GM21619 (cell line): ENCODE measurements at regions not wholly inside any gene's neighbourhood (a gene's known extent, or its start where the extent isn't known, plus 50 kb on each side); places are given as distances from the start of the nearest gene placed in this dataset.

ENCODE experiments used
- ATAC-seq: cut with Tn5 transposase; IDR thresholded peaks from one replicate; pipeline ENCODE4 v1.9.1; 2021; ENCODE audit not compliant: unreplicated experiment

DNA sequence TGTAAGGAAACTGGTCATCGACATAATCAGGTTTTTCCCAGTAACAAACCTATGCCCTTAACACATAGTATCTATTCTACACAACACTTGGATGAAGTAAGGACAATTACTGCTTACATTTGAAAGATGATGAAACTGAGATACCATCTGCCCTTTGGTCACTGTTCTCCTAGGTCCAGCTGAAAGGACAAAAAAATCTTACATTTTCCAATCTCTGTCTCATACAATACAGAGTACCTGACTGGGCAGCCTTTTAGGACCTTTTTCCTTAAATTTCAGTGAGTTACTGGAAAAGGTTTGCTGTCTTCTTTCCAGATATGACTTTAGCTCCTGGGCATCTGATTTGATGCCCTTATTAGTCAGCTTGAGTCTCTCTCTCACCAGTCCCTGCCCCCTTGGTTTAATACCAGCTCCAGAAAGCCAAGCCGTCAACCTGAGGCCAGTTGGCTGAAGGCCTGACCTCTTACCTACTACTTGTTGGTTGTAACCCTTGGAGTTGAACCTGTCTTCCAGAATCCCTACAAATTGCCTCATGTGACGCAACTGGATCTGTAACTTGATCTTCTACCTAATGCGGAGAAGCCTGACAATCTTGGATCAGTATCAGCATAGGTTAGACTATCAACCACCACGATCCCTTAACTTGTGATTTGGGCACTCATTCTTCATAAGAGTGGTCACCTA lies 355.3 kb upstream of the ZNF385D start:
- no peak for ATAC-seq

DNA sequence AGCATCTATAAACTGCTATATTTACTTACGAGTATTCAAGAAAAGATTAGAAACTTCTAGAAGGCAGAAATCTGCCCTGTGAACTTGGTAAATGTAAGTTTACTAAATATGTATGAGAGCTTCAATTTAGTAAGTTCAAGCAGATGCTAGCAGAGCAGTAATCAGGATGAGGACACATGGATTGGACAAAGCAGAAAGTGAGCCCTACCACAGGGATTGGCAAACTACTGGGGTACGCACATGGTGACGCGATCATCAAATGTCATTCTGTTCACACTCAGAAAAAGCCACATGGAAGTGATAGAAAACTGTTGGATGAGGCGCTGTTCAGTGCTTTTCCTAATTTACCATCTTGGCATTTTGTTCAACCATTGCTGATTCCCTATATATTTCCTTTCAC lies 360.2 kb upstream of the ZNF385D start:
- no peak for ATAC-seq

DNA sequence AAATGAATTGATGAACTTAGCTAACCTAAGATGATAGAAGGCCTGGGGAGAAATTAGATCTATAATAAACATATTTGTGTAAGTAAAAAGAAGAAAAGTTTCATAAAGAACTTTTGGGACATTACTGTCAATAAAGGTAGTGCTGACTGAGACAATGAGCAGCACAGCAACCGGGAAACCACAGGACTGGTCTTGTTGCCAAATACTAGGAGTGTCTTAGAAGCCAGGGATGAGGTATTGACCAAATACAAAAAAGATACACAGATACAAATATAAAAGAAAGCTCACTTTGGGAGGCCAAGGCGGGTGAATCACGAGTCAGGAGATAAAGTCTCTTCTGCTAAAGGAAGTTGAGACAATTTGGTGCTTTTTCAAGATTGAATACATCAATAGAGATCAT lies 362.4 kb upstream of the ZNF385D start:
- no peak for ATAC-seq

DNA sequence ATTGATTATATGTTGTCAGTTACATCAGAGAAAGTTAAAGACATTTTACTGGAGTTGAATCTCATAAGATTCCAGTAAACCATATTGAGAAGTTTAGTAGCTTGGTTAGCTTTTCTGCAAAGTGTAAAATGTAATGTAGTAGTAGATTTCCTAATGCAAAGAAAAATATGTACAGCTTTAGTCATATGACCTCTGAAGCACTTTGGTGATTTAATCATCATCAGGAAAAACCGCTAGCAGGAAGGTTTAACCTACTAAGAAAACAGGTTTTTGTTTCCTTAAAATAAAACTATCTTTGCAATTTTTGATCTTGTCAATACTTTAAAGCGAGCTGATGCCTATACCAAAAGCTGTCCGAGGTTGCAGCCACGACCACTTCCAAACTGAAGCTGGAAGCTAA lies 364.6 kb upstream of the ZNF385D start:
- no peak for ATAC-seq

DNA sequence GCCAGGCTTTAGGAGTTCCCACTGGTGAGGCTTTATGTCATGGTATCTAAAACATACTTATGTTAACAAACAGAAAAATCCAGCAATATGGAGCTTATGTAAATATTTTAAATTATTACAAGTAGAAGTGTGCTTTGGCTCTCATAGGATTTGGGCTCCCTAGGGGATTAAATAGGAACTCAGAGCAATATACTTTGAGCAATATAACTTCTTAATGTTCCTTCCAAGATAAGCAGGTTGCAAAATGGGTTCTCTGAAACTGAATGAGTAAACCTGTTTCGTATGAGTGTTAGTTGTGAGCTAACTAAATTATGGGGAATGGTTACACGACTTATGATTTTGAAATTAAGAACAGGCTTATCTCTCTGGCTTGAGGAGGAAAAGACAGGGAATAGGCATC lies 366.1 kb upstream of the ZNF385D start:
- no peak for ATAC-seq

DNA sequence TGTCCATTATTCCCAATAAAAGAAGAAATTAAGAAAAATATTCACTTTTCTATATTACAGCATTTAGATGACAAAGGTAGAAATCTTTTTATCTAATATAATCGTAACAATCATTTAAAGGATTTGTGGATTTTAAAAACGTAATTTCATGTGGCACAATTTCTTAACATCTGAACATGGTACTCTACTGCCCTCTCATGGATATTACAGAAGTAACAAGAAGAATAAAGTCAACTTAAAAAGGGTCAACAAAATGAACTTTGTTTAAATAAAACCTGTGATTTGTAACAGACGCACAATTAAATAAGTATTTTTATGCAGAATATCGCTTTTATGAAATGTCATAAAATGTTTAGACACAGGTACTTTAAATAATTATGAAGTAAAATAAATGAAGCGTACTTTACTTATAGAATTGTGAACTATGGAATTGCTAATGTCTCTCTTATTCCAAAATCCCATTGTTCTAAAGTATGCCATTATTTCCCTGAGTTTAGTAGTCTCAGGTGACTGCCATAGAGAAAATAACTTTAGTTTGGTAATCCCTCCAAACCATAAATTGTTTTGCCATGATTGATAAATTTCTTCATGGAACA lies 366.8 kb upstream of the ZNF385D start:
- ATAC-seq = no peak

DNA sequence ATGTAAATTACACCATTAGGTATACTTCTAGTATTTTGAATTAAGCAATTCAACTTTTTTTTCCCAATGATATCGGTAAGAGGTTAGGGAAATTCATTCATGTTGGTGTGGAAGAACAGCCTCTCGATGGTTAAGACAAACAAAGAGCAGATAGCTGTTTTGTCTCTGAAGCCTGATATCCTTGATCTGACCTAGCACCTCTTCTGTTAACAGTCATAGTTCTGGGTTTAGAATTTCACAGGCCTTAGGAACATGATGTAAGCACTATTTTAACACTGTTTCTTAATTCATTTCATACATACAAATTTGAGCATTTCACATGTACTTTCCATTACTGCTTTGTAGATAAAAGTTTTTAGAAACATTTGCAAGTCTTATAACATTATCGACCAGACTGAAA lies 367.5 kb upstream of the ZNF385D start:
- no peak for ATAC-seq

DNA sequence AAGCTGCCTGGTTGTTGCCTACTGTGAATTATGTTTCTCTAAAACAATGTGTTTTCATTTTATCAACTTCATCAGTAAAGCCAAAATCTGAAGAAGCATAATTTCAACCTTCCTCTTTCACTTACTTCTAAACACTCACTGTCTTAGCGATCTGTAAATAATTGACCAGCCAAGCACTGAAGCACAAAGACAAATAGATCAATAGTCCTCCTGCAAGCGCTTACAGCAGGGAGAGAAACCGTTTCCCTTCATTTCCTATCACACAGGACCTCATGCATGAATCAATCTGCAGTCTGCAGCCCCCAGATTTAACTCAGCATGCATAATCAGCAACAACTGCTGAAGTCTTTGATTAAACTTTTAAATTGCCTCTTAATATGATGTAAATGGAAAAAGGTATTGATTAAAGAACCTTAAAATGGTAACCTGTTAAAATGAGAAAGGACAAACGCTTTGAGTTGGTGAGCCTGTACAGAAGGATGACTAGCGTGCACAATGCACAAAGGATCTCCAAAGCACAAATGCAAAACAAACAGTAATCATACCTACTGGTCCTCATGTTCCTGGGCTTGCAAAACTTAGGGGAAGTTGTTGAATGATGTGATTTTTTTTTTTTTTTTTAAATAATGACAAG lies 370.2 kb upstream of the ZNF385D start:
- peak; percentile 79 for ATAC-seq

DNA sequence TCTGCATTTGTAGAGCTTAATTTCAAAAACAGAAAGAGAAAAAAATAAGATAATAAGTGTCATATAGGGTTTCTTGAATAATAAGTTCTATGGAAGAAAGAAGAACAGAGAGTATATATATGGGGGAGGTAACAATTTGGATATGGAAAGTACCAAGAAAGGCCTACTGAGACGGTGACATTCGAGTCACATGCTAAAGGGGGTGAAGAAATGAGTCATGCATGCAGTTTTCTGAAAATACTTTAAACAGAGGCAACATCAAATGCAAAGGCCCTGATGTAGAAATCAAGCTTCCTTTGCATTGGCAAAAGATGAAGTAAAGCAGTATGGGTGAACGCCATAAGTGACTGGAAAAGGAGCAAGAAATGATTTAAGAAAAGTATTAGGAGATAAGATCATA lies 371.6 kb upstream of the ZNF385D start:
- ATAC-seq = peak; percentile 72

DNA sequence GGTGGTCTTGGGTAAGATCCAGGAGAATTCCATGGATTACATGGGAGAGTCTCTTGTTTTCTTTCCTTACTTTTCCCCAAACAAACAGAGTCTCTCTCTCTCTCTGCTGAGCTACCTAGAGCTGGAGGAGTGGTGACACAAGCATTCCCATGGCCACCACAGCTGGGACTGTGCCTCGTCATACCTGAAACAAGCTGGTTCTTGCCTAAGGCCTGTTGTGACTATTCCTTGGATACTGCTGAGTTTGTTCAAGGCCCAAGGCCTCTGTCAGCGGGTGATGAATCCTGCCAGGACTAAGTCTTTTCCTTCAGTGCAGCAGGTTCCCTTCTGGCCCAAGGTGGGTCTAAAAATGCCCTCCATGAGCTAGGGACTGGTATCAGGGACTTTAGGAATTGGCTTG lies 378.1 kb upstream of the ZNF385D start:
- no peak for ATAC-seq

DNA sequence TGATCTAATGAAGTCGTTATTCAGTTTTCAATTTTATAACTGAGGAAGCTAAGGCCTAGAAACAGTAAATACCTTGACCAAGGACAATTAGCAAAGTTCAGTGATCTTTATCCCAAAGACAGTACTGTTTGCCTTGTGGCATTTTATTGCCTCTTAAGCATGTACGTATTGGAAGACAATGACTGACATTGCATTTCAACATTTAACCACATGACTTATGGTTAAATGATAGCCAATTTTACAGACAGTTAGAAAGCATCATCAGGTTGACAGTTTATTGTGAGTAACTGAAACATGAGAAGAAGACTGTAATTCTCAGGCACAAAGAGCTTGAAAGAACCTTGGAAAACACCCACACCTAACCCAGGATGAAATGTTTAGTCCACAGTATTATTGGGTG lies 390.8 kb upstream of the ZNF385D start:
- no peak for ATAC-seq

DNA sequence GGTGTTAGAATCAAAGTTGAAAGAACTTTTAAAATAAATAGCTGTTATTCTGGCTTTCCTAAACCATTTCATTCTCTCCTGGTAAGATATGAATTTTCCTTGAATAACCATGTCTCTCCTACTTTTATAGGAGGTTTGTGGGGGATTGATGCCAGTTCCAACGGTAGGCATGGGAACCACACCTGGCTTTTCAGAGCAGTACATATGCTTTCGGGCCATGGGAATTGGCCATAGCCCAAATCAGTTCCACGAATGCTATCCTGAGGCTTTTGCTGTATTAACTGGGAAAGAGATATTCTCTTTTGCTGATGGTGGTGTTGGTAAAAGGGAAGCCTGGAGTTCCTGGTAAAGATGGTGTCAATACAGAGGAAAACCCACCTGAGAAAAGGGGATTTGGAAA lies 396.2 kb upstream of the ZNF385D start:
- no peak for ATAC-seq

DNA sequence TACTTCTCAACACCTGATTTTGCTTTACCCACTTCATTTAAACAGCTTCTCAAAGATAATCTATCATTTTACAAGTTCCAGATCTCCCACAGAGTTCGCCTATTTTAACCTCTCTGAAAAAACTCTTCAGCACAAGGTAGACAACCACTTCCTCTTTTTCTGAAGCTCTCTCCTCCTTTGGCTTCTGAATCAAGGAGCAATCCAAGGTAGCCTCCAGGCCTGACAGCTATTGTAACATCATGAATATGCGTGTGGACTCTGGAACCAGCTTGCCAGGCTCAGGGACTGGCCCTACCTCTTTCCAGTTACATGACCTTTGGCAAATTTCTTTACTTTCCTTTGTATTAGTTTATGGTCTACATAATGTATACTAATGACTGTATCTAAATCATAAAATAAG lies 405.9 kb upstream of the ZNF385D start:
- ATAC-seq = no peak

DNA sequence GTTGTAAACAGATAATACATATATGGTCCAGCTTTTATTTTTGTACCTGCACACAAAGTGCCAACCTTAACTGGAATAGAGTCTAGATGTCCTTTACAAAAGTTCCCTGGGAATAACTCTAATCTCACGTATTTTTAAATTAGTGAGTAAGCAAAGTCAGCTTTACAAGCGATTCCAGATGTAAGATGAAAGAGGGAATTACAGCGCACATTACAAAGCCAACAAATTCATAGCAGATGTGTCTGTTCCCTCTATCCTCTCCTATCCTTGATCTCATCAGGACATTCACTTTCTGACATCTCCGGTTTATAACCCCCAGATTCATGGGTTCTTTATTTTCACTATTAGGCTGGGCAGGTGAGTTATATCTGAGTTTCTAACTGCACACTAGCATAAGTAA lies 406.8 kb upstream of the ZNF385D start:
- no peak for ATAC-seq

DNA sequence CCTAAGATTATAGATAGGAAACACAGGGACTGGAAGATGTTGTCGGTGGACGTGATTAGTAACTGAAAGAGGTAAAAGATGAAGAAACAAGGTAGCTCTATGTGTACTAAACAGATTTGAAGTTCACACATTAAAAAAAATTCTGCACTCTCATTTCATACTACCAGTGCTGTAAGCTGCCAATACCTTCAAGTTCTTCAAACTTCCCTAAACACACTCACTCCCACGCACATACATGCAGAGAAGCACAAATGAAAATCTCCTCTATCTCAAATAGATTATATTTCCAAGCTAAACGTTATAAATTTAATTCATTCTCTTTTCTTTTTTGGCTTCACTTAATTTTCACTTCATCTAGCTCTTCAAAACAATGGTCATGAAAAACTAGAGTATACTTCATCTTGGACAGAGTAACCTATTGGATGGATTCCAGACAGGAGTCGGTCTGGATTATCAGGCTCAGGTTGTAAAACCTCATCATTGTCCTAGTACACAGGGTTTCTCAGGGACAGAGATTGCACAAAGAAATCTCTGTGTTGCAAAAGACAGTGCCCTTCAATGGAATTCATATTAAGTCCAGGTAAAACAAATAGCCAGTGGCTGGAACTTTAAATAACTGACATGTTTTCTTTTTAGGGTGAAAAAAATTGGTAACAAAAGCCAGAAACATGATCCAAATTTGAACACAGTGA lies 408.1 kb upstream of the ZNF385D start:
- no peak for ATAC-seq

DNA sequence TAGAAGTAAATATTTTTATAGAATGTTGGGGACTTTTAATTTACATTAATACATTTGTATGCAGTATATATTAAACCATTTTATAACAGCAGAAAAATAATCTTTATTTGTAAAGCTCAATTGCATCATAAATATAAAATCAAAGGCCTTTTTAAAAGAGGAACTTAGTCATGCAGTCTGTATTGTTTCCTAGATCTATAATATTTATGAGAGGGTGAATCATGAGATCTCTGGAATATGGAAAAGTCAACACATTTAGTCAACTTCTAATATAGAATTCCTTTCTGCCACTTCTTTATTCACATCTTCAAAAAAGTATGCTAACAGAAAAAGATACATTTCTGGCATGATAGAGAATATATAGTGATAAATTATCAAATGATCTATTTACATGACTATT lies 410.3 kb upstream of the ZNF385D start:
- ATAC-seq = no peak

DNA sequence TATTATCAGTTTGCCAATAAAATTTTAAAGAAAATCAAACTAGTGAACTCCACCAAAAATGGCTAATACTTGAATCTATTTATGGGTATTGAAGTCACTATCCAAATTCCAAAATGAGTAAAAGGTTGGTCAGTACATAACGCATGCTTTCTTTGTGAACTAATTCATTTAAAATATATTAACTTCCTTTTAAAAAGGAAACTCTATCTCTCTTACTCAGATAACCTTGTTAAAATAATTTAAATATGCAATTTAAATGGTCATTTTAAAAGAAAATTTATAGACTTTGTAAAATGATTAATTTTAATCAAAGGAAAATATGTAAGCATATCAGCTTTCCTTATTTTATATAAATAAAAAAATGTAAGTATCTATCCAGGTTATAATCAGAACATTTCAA lies 419.4 kb upstream of the ZNF385D start:
- no peak for ATAC-seq

DNA sequence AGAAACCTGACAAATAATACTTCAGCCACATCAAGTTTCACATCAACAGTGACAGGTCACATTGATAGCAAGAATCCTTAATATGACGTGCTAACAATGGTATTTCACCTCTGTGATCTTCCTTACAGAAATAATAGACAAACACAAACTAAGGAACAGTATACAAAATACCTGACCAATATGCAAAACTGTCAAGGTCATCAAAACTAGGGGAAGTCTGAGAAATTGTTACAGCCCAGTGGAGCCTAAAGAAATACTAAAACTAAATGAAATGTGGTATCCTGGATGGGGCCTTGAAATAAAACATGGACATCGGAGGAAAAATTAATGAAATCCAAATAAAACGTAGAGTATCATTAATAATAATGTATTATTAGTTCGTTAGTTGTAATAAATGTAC lies 422.0 kb upstream of the ZNF385D start:
- no peak for ATAC-seq

DNA sequence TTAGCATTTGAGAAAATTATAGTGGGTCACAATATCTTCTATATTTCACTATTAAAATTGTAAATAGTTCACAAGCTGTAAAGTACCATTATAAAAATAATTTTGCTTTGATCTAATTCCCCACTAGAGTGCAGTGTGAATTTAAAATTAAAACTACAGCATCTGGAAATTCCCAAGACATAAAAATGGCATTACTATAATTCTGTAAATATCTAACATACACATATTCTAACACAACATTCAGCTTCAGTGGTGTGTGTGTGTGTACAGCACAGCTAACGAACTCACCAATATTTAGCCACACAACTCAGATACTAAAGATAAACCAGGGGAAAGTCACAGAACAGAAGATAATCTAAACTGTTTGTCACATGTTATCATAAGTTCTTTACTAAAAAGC lies 424.9 kb upstream of the ZNF385D start:
- no peak for ATAC-seq

DNA sequence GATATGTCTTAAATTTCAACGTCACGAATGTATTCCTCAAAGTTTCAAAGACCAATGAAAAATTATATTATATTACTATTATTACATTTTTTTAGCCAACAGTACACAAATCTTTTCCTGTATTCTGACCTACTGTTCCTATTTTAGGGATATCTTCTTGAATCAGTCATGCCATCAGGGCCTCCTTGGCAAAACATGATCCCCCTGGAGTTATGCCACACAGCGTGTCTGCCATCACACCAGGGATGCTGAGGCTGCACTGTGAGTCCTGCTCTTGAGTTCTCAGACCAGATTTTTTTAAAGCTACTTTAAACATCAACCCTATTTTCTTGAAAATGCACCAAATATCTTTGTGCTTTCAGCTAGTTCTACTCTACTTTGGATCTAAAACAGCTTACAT lies 425.9 kb upstream of the ZNF385D start:
- ATAC-seq = no peak

DNA sequence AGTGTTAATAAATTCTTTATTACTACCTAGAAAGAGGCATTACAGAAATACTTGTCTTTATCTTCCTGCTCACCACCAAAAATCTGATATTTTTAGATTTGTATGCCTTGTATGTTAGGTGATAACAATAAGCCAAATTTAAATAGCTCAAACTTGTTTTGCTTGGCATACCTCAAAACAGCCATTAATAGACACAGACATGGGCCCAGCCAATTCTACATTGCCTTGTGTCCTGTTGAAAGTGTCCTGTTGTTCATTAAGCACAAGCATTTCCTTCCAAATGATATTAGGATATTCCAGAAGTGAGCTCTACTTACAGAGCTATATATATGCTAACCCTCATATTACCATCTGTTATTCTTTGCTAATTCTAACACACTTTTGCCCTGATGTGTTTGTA lies 438.6 kb upstream of the ZNF385D start:
- no peak for ATAC-seq

DNA sequence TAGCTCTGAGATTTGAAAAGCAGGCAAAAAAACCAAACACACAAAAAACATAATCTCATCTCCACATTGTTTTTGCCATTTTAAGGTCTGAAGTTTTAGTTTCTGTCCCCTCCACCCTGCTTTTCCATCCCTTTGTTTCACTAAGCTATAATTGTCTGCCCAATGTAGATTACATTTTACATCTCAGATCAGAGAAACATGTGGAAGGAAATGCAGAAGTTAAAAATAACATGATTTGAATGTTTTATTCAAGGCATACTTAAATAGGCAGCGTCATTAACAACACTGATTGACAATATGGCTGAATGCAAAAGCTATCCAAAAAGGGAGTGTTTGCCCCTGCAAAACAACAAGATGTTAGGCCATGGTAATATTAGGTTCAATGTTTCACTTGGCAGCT lies 448.1 kb upstream of the ZNF385D start:
- no peak for ATAC-seq
